Kidney (tissue), 13 donors: ENCODE measurements at regions not wholly inside any gene's neighbourhood (a gene's known extent, or its start where the extent isn't known, plus 50 kb on each side); places are given as distances from the start of the nearest gene placed in this dataset.

Source experiments
- DNase-seq, 5 donors: peaks; one replicate each; pipeline ENCODE4 v3.0.0-alpha.2; 2013 to 2020
- FAIRE-seq: peaks from 2 replicates; lab custom pipeline; 2012; peaks lifted over from hg19 to GRCh38; lab: Jason Lieb, UNC
- H3K27ac ChIP-seq, 2 donors: one replicate each; pipeline ENCODE4 v1.7.0; 2013; ENCODE audit warnings: low read depth in 2 of 2, low read length in 2 of 2, inconsistent platforms in 1 of 2
- H3K27me3 ChIP-seq: one replicate; pipeline ENCODE4 v1.7.1; 2013; ENCODE audit warnings: low read length, inconsistent platforms; ENCODE audit not compliant: control insufficient read depth, insufficient read depth
- H3K36me3 ChIP-seq, 3 donors: one replicate each; pipeline versions ENCODE4 v1.7.0 to v1.7.1; 2013; ENCODE audit warnings: low read length in 3 of 3, control low read depth in 1 of 3, inconsistent platforms in 1 of 3; ENCODE audit not compliant: insufficient read depth in 3 of 3, control insufficient read depth in 2 of 3
- H3K4me1 ChIP-seq, 3 donors: one replicate each; pipeline versions ENCODE4 v1.7.0 to v1.7.1; 2013; ENCODE audit warnings: low read length in 3 of 3, inconsistent platforms in 1 of 3, low read depth in 1 of 3; ENCODE audit not compliant: control insufficient read depth in 2 of 3, insufficient read depth in 2 of 3
- H3K4me3 ChIP-seq, 3 donors: one replicate each; pipeline versions ENCODE4 v1.7.0 to v1.8.1; 2013; ENCODE audit warnings: low read length in 3 of 3, control low read depth in 1 of 3, inconsistent platforms in 1 of 3
- H3K9ac ChIP-seq, 3 donors: one replicate each; pipeline versions ENCODE4 v1.7.0 to v1.7.1; 2013; ENCODE audit warnings: low read length in 3 of 3, control low read depth in 1 of 3, inconsistent platforms in 1 of 3
- H3K9me3 ChIP-seq, 3 donors: one replicate each; pipeline versions ENCODE4 v1.7.0 to v1.7.1; 2013; ENCODE audit warnings: low read length in 3 of 3, control low read depth in 1 of 3, inconsistent platforms in 1 of 3; ENCODE audit not compliant: control insufficient read depth in 2 of 3, insufficient read depth in 1 of 3
- CTCF ChIP-seq: IDR thresholded peaks from 3 replicates; pipeline ENCODE4 v1.5.1; 2012; ENCODE audit warnings: mild to moderate bottlenecking, moderate library complexity, borderline replicate concordance; ENCODE audit not compliant: insufficient read depth; ENCODE audit errors: extremely low read depth
- intact Hi-C: fragments of 100-400 bp; cut with DNase I; formaldehyde crosslinking; loops from one replicate; pipeline ENCODE4 v1.11.1; 2022
- donor health status: control.
- donor health status: control.
- donor health status: control.
- donor health status: control.
- donor health status: control.
- donor health status: DM: yes; HTN: yes; CAD: no.
- donor health status: Normal renal cell carcinoma (clear cell type).

- Histone ChIP-seq H3K27me3 (no peaks in the 10 kb centered on the region), H3K4me1 (no peaks in the 10 kb centered on the region), H3K36me3 (no peaks in the 10 kb centered on the region), H3K9me3 (no peaks in the 10 kb centered on the region), H3K27ac (no peak overlapping the region), H3K4me3 (no peak overlapping the region), H3K9ac (no peak overlapping the region)
- intact Hi-C loops: no loop called here
- DNase-seq (no peak), FAIRE-seq (no peak)
- TF ChIP-seq CTCF: no peak
Observed at GRCh38 chr11:19441288-19441687, 200.5 kb upstream of the E2F8 start.

- no peaks in the 10 kb centered on the region for H3K36me3 ChIP-seq
- DNase-seq (no peak), FAIRE-seq (no peak)
- intact Hi-C loops: no loop called here
- no peak overlapping the region for H3K27ac ChIP-seq
- no peaks in the 10 kb centered on the region for H3K27me3 ChIP-seq
- H3K4me3 ChIP-seq: no peak overlapping the region
- no peak overlapping the region for H3K9ac ChIP-seq
- H3K4me1 ChIP-seq: no peaks in the 10 kb centered on the region
- TF ChIP-seq CTCF: no peak
- H3K9me3 ChIP-seq: no peaks in the 10 kb centered on the region
Observed at GRCh38 chr11:19437760-19438159, 197.0 kb upstream of the E2F8 start.

GRCh38 chr11:19436932-19437331 is 196.2 kb upstream of the E2F8 start:
- no peak overlapping the region for H3K27ac ChIP-seq
- intact Hi-C loops: no loop called here

More at GRCh38 chr11:19436932-19437331, 196.2 kb upstream of the E2F8 start:
- no peaks in the 10 kb centered on the region for H3K9me3 ChIP-seq
- H3K27me3 ChIP-seq: no peaks in the 10 kb centered on the region
- no peaks in the 10 kb centered on the region for H3K4me1 ChIP-seq
- DNase-seq (no peak), FAIRE-seq (no peak)
- H3K9ac ChIP-seq: no peak overlapping the region
- TF ChIP-seq CTCF: no peak
- H3K36me3 ChIP-seq: no peaks in the 10 kb centered on the region
- no peak overlapping the region for H3K4me3 ChIP-seq
